CD14-positive monocyte (primary cell): ENCODE measurements at regions not wholly inside any gene's neighbourhood (a gene's known extent, or its start where the extent isn't known, plus 50 kb on each side); places are given as distances from the start of the nearest gene placed in this dataset.

Source experiments
- DNase-seq, 3 donors: peaks; one replicate each; pipeline ENCODE4 v3.0.0-alpha.2; 2011 to 2022
- H2AFZ ChIP-seq: 2 replicates; pipeline ENCODE4 v1.6.0; 2012; ENCODE audit warnings: mild to moderate bottlenecking, low read depth, low read length, inconsistent platforms; ENCODE audit not compliant: insufficient read depth, poor library complexity, severe bottlenecking
- H3K27ac ChIP-seq, 2 donors: 1 replicate in 1 of 2; 2 replicates in 1 of 2; pipeline ENCODE4 v1.5.1; 2012 to 2013; ENCODE audit warnings: low read length in 2 of 2, control low read depth in 1 of 2, inconsistent platforms in 1 of 2, low read depth in 1 of 2, mild to moderate bottlenecking in 1 of 2
- H3K27me3 ChIP-seq, 2 donors: one replicate each; pipeline versions ENCODE4 v1.6.0 to v1.6.1; 2011 to 2013; ENCODE audit warnings: low read length in 2 of 2; ENCODE audit not compliant: control insufficient read depth in 2 of 2, insufficient read depth in 2 of 2
- H3K36me3 ChIP-seq, 2 donors: replicated peaks in 1 of 2; 1 replicate in 1 of 2; 2 replicates in 1 of 2; pipeline versions ENCODE4 v1.5.1 to v1.6.1; 2012 to 2013; ENCODE audit warnings: low read length in 2 of 2, control low read depth in 1 of 2, inconsistent platforms in 1 of 2, mild to moderate bottlenecking in 1 of 2; ENCODE audit not compliant: insufficient read depth in 2 of 2, control insufficient read depth in 1 of 2
- H3K4me1 ChIP-seq, 2 donors: 1 replicate in 1 of 2; 2 replicates in 1 of 2; pipeline versions ENCODE4 v1.5.1 to v1.6.1; 2012 to 2013; ENCODE audit warnings: low read length in 2 of 2, control low read depth in 1 of 2, inconsistent platforms in 1 of 2, mild to moderate bottlenecking in 1 of 2, moderate library complexity in 1 of 2; ENCODE audit not compliant: insufficient read depth in 2 of 2, control insufficient read depth in 1 of 2
- H3K4me2 ChIP-seq: replicated peaks from 2 replicates; pipeline ENCODE3; 2012; ENCODE audit warnings: low read length, moderate library complexity, mild to moderate bottlenecking; ENCODE audit not compliant: poor library complexity, severe bottlenecking; ENCODE audit errors: extremely low read depth
- H3K4me3 ChIP-seq, 3 experiments: fragments of 200-600 bp in 1 of 3; sonication (generic) in 1 of 3; replicated peaks in 1 of 3; 1 replicate in 2 of 3; 2 replicates in 1 of 3; pipeline ENCODE4 v1.5.1; 2011 to 2013; ENCODE audit warnings: low read length in 3 of 3, mild to moderate bottlenecking in 3 of 3, control low read depth in 2 of 3, low read depth in 2 of 3, inconsistent platforms in 1 of 3, moderate library complexity in 1 of 3
- H3K79me2 ChIP-seq: 2 replicates; pipeline ENCODE4 v1.6.0; 2012; ENCODE audit warnings: mild to moderate bottlenecking, control low read depth, inconsistent platforms, low read length, moderate library complexity; ENCODE audit not compliant: insufficient read depth
- H3K9ac ChIP-seq: 2 replicates; pipeline ENCODE4 v1.6.0; 2017; ENCODE audit warnings: low read length, mild to moderate bottlenecking; ENCODE audit not compliant: insufficient read depth, poor library complexity, severe bottlenecking
- H3K9me3 ChIP-seq, 2 donors: replicated peaks in 1 of 2; 1 replicate in 1 of 2; 2 replicates in 1 of 2; pipeline versions ENCODE4 v1.5.1 to v1.6.1; 2012 to 2013; ENCODE audit warnings: low read length in 2 of 2, control low read depth in 1 of 2; ENCODE audit not compliant: control insufficient read depth in 1 of 2, insufficient read depth in 1 of 2
- H4K20me1 ChIP-seq: 2 replicates; pipeline ENCODE4 v1.6.0; 2012; ENCODE audit warnings: mild to moderate bottlenecking, low read length, control low read depth, moderate library complexity; ENCODE audit not compliant: insufficient read depth
- H3K27ac Mint-ChIP-seq, 7 donors: one replicate each; pipeline ENCODE4 v1.8.0; 2020; ENCODE audit warnings: mild to moderate bottlenecking in 7 of 7, mixed read lengths in 7 of 7, moderate library complexity in 6 of 7, inconsistent platforms in 2 of 7
- H3K27me3 Mint-ChIP-seq, 3 donors: one replicate each; pipeline ENCODE4 v1.8.0; 2021 to 2022; ENCODE audit warnings: low read depth in 3 of 3, mild to moderate bottlenecking in 3 of 3, mixed read lengths in 3 of 3, moderate library complexity in 3 of 3, inconsistent platforms in 1 of 3
- H3K36me3 Mint-ChIP-seq, 2 donors: one replicate each; pipeline ENCODE4 v1.8.0; 2020; ENCODE audit warnings: mixed read lengths in 2 of 2, inconsistent platforms in 1 of 2, mild to moderate bottlenecking in 1 of 2
- H3K4me1 Mint-ChIP-seq: one replicate; pipeline ENCODE4 v1.8.0; 2020; ENCODE audit warnings: mild to moderate bottlenecking, mixed read lengths
- H3K4me3 Mint-ChIP-seq, 2 donors: one replicate each; pipeline ENCODE4 v1.8.0; 2020; ENCODE audit warnings: mild to moderate bottlenecking in 2 of 2, mixed read lengths in 2 of 2, moderate library complexity in 1 of 2
- H3K9me3 Mint-ChIP-seq, 7 donors: one replicate each; pipeline ENCODE4 v1.8.0; 2020 to 2022; ENCODE audit warnings: mixed read lengths in 7 of 7, mild to moderate bottlenecking in 6 of 7, moderate library complexity in 6 of 7, inconsistent platforms in 2 of 7
- WGBS: methylation state at CpG from one replicate; pipeline ENCODE4 v1.1.5; 2013; ENCODE audit warnings: missing lambda C conversion rate; ENCODE audit not compliant: insufficient coverage; 5-methylcytosine and 5-hydroxymethylcytosine counted together
- intact Hi-C, 2 donors: fragments of 100-400 bp; cut with micrococcal nuclease; formaldehyde crosslinking; loops; one replicate each; pipeline versions ENCODE4 v1.15.0 to v1.15.1; 2023
- TF ChIP-seq, protein P1 (sequence below): fragments of 200-600 bp; IDR thresholded peaks from one replicate; pipeline ENCODE4 v1.8.0; 2022; ENCODE audit warnings: antibody characterized with exemption, mild to moderate bottlenecking

DNA sequence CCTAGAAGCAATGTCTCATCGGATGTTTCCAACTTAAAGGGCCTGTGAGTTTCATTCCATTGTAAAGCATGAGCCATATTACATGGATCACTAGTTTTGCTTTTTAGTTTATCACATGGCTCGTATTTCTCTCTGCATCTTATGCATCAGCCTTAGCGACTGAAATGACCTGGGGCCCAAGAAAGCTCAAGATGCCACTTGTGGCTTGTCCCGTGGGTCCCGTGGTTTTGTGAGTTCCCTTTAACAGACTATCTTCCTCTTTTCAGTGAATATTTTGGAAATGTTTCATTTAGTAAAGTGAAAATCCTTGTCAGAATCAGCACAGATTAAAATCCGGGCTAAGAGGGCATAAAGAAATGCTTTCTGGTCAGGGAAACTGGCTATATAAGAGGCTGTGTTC lies 86.2 kb upstream of the PPM1H start:
- Histone ChIP-seq H4K20me1 (no peaks in the 10 kb centered on the region), H3K79me2 (no peaks in the 10 kb centered on the region), H3K4me1 (peaks cover 0 to 5% of the 10 kb centered on the region in 2 donors), H3K4me2 (no peak overlapping the region), H3K9me3 (no peaks in the 10 kb centered on the region), H3K4me3 (no peak overlapping the region), H3K9ac (no peak overlapping the region), H3K36me3 (no peaks in the 10 kb centered on the region), H3K27ac (no peak overlapping the region), H3K27me3 (peaks cover 0 to 2% of the 10 kb centered on the region in 2 donors), H2AFZ (no peak overlapping the region)
- Mint-ChIP-seq H3K36me3 (no peaks in the 10 kb centered on the region), H3K4me1 (peaks cover 7% of the 10 kb centered on the region), H3K9me3 (peaks cover 0 to 2% (median 0%) of the 10 kb centered on the region in 7 donors), H3K27ac (peak overlapping the region in 1 of 7 donors; percentile 54), H3K27me3 (peaks cover 0 to 2% (median 0%) of the 10 kb centered on the region in 3 donors), H3K4me3 (no peak overlapping the region)
- intact Hi-C loops = no loop called here
- TF ChIP-seq, protein P1, sequence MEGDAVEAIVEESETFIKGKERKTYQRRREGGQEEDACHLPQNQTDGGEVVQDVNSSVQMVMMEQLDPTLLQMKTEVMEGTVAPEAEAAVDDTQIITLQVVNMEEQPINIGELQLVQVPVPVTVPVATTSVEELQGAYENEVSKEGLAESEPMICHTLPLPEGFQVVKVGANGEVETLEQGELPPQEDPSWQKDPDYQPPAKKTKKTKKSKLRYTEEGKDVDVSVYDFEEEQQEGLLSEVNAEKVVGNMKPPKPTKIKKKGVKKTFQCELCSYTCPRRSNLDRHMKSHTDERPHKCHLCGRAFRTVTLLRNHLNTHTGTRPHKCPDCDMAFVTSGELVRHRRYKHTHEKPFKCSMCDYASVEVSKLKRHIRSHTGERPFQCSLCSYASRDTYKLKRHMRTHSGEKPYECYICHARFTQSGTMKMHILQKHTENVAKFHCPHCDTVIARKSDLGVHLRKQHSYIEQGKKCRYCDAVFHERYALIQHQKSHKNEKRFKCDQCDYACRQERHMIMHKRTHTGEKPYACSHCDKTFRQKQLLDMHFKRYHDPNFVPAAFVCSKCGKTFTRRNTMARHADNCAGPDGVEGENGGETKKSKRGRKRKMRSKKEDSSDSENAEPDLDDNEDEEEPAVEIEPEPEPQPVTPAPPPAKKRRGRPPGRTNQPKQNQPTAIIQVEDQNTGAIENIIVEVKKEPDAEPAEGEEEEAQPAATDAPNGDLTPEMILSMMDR = no peak
- 42% methylated on average over 2 of the region's 6 CpGs for WGBS
- DNase-seq = no peak

DNA sequence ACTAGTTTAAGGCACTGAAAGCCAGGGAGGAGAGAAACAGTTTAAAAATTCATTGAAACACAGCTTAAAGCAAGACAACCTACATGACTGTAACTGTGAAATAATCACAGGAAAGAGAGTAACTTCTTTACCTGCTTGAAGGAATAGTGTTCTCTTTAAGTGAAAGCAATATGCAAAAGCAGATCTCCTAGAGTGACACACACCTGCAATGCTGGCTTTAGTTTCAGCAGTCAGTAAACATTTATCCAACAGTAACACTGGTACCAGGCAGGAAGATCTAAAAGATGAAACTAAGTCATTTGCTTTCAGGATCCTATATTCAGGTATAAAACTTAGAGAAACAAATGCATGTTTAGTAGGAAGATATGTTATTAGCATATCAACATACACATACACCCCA lies 85.3 kb upstream of the PPM1H start:
- H3K36me3 ChIP-seq = no peaks in the 10 kb centered on the region
- no peak overlapping the region for H2AFZ ChIP-seq
- no peaks in the 10 kb centered on the region for H4K20me1 ChIP-seq
- peaks cover 0 to 2% of the 10 kb centered on the region in 2 donors for H3K27me3 ChIP-seq
- Mint-ChIP-seq H3K4me1 (peaks cover 7% of the 10 kb centered on the region), H3K4me3 (no peak overlapping the region), H3K27me3 (peaks cover 0 to 2% (median 0%) of the 10 kb centered on the region in 3 donors), H3K27ac (no peak overlapping the region), H3K9me3 (peaks cover 0 to 3% (median 0%) of the 10 kb centered on the region in 7 donors), H3K36me3 (no peaks in the 10 kb centered on the region)
- no peak overlapping the region for H3K9ac ChIP-seq
- DNase-seq = no peak
- H3K4me3 ChIP-seq = no peak overlapping the region
- no peaks in the 10 kb centered on the region for H3K79me2 ChIP-seq
- no peak overlapping the region for H3K27ac ChIP-seq
- TF ChIP-seq, protein P1 = no peak
- H3K9me3 ChIP-seq = no peaks in the 10 kb centered on the region
- intact Hi-C loops = no loop called here
- no peak overlapping the region for H3K4me2 ChIP-seq
- H3K4me1 ChIP-seq = peaks cover 0 to 5% of the 10 kb centered on the region in 2 donors
